T1000 (cell line): ENCODE measurements at regions not wholly inside any gene's neighbourhood (a gene's known extent, or its start where the extent isn't known, plus 50 kb on each side); places are given as distances from the start of the nearest gene placed in this dataset.
"Not testable (repeated sequence)": the region's sequence is repeated elsewhere in the genome, so short reads cannot be mapped to it uniquely, and the experiment has no call there.

ENCODE experiments used
- DNase-seq: peaks from one replicate; lab custom pipeline; 2025; ENCODE audit warnings: mixed read lengths; lab: John Stamatoyannopoulos, UW

DNA sequence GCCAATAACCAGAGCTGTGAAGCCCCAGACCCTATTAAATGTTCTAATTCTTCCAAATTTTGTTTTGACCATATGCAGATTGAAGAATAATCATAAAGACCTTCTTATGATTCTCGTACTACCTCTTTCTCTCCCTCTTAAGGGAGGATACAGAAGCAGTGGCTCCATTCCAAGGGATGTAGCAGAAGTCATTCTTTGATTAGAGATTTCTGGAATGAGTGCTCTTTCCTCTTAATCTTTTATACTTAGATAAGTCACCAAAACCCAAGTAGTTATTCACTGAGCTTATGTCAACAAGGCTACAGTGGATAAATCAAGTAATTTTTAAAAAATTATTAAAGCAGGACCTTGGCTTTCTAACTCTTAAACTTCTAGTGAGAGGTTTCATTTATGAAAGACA lies 266.0 kb upstream of the STXBP5 start:
- DNase-seq, result no peak

DNA sequence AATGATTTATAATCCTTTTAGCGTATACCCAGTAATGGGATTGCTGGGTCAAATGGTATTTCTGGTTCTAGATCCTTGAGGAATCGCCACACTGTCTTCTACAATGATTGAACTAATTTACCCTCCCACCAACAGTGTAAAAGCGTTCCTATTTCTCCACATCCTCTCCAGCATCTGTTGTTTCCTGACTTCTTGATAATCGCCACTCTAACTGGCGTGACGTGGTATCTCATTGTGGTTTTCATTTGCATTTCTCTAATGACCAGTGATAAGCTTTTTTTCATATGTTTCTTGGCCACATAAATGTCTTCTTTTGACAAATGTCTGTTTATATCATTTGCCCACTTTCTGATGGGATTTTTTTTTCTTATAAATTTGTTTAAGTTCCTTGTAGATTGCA lies 264.8 kb upstream of the STXBP5 start:
- DNase-seq, result not testable (repeated sequence)

DNA sequence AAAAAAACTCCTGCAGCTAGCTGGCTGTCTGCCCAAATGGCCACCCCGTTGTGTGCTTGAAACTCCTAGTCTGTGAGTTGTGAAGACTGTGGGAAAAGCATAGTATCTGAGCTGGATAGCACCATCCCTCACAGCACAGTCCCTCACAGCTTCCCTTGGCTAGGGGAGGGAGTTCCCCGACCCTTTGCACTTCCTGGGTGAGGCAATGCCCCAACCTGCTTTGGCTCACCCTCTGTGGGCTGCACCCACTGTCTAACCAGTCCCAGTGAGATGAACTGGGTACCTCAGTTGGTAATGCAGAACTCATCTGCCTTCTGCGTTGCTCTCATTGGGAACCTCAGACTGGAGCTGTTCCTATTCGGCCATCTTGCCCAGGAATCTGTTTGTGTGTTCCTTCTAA lies 260.6 kb upstream of the STXBP5 start:
- DNase-seq, result no peak

DNA sequence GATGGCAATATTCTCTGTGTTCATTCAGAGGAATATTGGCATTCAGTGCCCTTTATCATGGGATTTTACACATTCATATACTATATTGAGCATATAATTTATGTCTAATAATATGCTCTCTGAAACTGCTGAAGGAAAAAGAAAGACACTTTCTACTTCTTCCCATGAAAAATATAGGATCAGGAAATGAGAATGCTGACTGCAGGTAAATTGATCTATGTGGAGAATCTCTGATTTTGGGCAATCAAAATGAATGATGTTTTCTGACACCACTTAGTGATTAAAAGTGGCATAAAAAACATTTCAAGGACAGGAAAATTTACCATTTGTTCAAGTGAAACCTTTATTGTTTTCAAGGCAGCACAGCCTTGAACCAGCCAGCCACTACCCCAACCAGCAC lies 260.1 kb upstream of the STXBP5 start:
- no peak for DNase-seq

DNA sequence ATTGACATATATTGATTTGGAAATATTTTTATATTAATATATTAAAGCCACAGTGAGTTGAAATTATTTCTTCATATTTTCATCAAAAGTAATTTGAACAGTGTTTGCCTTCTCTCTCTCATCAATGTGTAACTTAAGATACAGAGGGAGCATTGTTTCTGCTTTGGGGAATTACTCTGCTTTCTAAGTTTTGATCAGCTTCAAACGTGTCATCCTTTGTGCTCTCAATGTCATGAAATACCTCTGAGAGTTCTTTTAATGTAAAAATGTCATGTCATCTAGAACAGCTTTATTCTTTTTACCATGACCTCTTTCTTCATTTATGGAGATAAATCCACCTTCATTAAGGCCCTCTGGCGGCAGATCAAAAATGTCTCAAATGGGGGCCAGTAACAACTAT lies 259.4 kb upstream of the STXBP5 start:
- DNase-seq, result no peak

DNA sequence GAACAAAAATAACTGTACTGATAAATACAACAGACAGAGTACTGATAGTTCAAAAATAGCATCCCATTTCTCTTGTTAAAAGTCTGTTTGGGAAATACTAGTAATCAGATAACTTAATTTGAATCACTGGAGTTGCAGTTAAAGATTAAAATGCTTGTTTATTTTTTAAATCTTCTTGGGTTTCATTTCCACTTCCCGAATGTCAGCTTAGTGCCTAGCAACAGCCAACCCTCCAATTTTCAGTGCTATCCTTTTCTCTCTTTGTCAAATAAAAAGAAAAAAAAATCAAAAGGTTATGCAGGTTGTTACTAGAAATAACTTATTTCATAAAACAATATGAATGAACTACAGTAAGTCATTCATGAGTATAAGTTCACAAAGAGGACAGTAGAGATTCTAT lies 257.7 kb upstream of the STXBP5 start:
- DNase-seq, result no peak

DNA sequence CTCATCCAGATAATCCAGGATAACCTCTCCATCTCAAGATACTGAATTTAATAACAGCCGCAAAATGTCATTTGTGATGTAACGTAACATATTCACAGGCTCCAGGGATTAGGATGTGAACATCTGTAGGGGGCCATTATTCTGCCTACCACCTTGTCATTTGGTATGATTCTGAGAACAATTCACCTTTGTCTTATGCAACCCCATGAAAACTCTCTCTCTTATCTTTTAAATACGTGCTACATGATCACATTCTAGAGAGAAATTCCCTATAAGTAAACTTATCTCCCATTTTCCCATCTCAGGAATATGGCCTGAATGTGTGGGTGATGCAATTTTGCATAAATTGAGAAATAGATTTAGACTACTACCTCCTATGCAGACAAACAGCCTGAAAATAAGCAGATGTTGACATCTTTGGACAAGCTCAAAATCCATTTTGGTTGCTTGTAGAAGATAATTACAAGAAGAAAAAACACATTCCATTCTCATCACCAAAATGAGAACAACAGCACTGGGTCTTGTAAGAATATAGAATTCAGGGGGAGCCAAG lies 255.4 kb upstream of the STXBP5 start:
- no peak for DNase-seq

DNA sequence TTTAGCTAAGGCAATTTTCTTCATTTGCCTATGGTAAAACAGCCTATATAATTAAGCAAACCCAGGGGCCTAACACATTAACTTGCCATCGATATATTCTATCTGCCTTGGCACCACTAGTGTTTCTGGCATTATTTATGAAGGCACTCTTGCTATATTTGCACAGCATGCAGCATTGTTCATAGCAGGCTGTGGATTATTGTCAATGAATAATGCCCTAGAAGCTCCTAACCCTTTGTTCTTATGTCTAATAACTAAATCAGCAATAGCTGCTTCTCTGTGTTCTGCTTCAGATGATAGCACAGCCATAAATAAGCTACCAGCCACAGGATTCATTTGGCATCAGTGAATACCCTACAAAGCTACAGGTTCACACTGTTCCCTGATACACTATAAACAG lies 254.8 kb upstream of the STXBP5 start:
- DNase-seq, result no peak

DNA sequence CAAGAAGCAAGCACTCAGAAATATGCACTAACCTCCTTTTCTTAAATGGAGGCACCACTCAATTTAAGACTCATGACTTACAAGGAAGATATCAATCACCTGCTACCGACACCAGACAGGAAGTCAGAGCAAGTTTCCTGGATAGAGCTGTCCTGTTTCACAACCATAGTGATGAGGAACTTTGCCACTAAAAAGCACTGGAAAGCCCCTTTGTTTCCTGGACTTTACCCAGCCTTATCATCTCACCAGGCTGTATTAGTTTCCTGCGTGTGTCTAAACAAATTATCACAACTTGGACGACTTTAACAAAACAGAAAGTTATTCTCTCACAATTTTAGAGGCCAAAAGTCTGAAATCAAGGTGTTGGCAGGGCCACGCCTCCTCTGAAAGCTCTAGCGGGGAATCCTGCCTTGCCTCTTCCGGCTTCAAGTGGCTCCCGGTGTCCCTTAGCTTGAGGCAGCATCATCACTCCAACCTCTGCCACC lies 253.8 kb upstream of the STXBP5 start:
- DNase-seq, result no peak

DNA sequence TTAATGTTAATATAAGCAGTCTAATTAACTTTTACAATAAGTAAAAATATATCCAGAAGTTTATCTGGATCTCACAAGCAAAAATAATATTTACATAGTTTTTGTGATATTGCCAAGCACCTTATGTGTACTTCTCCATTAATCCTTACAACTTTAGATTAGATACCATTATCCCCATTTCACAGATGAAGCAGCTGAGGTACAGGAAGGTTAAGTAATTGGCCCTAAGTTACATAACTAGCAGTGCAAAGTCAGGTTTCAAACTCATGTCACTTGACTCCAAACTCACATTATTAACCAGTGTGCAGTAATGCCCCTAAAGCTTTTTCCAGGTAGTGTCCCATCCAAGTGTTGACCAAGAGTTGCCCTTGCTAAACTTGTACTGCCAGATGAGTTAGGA lies 248.6 kb upstream of the STXBP5 start:
- DNase-seq, result no peak

DNA sequence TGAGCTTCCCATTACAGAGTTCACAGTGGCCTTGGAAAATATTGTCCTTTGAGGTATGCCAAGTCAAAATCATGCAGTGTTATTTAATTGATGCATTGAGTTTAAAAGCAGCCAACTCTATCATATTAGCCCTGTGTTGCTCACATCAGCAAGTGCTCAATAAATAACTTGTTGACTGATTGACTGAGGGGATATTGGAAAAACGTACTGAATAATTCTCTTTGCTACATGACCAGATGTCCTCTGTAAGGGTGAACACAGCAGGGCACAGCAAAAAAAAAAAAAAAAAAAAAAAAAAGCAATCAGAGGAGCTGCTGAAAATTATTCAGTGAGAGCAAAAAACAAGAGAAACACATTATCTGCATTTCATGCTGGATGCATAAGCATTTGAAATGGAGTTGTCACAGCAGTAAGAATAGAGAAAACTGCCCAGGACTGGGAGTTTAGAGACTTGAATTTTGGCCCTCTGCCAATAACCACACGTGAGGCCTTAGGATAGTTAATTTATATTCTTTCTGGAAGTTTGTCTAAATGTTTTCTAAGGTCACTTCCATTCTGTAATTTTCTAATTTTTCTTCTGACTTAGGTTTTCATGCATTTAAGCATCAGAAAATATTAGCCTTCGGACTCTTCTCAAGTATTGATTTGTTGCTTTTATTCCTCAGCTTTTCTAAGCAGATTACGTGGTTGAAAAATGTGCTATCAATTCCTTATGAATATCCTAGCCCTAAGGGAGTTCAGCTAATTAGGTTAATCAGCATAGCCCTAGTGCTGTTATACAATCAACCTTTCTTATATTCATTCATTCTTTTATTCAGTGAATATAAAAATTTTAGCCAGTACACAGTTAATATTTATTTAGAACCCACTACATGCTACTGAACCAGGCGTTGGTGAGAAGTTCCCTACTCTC lies 246.8 kb upstream of the STXBP5 start:
- DNase-seq, result no peak

DNA sequence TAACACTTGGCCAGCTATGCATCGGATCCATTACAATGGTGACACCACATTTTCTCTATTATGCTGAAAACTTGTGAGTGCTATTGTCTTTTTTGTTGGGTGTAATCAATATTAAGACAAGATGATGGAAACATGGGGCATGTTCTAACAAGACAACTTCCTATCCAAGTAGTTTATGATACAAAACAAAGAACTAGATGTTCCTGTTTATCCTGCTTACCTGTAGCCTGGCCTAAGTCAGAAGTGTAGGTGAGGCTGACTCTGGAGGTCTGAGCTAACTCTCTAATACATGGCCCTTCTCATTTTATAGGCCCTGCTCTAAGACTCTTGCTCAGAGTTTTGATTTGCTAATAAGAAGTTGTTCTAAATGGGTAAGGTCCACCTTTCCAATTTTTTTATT lies 242.4 kb upstream of the STXBP5 start:
- DNase-seq, result no peak

DNA sequence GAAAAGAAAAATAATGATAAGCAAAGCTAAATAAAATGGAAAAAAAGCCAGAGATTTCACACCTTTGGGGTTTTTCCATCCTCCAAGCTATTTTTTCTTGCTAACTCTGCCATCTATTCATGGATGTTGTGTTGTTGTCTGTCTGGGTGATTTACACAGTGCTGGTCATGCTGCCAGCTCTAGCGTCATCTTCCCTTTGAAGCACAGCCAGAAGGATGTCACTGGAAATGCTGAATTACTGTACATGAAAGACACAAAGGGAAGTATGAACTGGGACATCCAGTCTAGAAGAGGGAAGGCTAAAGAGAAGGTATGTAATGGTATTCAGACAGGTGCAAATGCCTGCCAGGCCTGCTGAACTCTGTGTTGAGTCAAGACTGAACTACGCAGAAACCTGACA lies 241.9 kb upstream of the STXBP5 start:
- DNase-seq, result no peak

DNA sequence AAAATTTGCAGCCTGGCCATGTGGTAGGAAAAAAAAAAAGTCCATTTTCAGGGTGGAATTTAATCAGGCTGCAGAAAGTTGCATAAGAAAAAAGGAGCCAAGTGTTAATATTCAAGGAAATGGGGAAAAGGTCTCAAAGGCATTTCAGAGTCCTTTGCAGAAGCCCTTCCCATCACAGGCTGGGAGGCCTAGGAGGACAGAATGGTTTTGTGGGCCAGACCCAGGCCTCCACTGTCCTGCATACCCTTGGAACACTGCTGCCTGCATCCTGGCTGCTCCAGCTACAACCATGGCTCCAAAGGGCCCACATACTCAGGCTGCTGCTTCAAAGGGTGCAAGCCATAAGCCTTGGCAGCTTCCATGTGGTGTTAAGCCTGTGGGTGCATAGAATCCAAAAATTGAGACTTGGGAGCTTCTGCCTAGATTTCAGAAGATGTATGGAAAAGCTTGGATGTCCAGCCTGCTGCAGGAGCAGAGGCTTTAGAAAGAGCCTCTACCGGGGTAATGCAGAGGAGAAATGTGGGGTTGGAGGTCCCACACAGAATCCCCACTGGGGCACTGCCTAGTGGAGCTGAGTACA lies 239.0 kb upstream of the STXBP5 start:
- no peak for DNase-seq

DNA sequence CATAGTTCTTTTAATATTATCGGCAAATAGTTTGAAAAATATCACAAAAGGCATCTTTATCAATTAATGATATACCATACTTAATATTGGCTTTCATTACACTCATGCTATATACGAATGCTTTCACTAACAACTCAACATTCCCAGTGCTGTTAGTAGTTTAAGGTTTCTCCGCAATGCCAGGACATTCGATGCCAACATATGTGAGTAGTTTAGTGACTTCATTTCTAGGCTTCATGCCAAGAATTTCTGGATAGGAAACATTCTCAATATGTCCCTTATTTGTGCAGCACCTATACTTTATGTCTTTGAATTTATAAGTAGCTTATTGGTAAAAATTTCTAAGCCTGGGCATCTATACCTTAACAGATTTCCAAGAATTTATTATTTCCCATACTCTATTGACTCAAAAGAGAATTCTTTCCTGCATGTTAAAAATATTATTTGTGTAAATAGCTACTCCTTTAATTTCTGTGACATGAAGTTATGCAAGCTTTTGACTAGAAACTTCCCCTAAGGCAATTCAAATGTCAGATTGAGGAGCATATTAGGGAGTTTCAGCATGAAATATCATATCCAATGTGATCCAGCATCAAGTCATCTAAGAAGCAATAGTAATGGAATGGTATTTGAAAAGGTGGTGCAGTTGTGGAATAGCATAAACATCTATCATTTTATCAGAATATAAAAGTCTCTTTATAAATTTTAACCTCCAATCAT lies 236.0 kb upstream of the STXBP5 start:
- DNase-seq, result no peak

DNA sequence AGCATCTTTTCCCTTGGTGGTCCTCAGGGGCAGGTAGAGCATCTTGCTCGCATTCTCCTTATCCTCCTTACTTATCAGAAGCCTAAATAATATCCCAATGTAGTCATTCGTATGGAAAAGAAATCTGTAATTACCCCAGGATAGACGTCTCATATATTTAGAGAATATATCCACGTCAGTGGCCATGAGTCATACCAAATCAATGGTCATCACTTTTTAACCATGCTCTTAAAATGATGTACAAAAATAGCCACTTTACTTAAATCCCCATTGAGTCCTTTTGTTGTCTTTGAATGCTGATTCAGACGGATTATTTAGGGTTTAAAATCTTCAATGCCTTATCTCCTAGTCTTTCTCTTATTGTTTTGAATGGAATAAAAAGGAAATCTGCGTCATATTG lies 231.7 kb upstream of the STXBP5 start:
- DNase-seq, result no peak

DNA sequence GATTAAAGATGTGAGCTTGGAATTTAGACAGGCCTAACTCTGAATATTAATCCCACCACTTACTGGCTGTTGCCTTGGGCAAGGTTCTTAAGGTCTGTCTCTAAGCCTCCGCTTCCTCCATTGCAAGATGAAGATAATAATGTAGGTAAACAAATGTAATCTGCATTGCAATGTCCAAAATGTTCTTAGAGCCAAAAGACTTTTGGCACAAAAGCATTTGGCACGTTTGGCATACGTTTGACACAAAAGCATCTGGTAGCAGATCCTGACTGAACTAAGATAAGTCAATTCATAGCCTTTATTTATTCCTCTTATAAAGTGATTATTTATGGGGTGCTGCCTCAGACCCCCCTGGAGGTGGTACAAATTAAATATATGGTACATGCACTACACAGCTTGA lies 229.9 kb upstream of the STXBP5 start:
- no peak for DNase-seq

DNA sequence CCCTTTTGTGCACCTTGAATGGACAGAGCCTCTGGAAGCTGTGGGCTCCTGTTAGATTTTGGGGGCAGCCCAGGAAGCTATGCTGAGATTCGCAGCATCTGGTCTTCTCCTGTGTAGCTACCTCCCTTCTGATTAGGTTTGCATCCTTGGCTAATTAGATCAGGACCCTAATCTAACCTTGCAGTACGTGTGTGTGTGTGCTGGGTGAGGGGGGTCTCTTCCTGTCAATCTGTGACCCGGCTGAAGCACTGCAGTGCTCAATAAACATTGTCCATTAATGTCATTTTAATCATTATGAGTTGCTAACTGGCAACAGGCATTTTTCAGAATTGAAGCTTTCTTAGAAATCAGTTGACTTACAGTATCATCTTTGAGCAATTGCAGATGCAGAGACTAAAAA lies 229.1 kb upstream of the STXBP5 start:
- DNase-seq, result no peak

DNA sequence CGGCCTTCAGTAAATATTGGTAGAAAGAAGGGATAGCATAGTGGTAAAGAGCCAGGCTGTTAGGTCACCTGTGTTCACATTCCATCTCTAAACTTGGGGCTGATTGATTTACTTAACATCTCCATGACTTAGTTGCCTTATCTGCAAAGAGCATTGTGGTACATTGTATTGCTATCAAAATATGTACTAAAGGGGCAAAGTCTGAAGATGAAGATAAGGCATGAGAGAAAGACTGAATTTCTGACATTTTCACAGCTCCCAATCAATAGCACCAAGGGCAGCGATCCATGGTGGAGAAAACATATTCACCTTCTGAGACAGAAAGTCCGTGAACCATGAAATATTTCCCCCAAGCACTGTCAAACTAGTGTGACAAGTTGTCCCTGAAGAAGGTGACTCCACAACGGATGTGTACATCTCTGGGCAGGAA lies 223.3 kb upstream of the STXBP5 start:
- no peak for DNase-seq

DNA sequence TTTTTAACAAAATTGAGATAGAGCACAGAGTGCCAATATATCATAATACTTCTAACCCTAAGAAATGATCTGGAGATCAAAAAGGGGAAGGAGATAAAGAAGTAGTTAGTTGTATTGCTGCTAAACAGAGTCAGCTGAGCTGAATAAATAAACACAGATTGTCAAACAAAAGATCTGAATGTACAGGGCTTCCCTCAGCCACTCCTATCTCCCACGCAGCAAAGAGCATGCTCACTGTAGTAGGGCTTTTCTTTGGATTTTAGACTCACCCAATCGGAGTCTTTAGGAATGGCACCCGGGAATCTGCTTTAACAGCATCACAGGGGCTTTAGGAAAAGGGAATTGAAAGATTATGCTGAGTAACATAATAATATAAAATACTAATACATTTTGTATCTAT lies 222.2 kb upstream of the STXBP5 start:
- no peak for DNase-seq

DNA sequence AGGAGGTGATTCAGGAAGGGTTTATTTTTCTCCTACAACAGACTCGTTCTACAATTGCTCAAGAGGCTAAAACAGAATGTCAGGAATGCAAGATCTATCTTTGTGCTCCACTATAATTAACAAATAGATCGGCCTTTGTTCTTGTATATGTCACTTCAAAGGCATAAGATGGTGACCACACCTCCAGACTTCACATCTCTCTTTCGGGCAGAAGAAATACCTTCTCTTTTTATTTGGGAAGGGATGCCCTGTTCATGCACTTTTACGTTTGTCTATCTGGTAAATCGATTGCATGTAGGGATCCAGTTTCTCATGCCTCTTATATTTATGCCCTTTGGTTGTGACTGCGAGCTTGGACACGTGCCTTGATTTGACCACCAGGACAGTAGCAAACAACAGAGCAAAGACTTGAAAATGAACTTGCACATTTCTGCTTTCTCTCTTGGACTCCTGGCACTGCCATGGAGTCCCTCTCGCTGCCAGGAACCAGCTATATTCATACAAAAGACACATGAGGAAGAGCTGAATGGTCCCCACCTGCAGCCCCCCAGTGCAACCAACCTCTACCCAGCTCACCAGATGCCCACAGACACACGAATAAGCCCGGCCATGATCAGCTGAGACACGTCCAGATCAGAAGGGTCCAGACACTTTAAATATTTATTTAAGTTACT lies 219.8 kb upstream of the STXBP5 start:
- no peak for DNase-seq

DNA sequence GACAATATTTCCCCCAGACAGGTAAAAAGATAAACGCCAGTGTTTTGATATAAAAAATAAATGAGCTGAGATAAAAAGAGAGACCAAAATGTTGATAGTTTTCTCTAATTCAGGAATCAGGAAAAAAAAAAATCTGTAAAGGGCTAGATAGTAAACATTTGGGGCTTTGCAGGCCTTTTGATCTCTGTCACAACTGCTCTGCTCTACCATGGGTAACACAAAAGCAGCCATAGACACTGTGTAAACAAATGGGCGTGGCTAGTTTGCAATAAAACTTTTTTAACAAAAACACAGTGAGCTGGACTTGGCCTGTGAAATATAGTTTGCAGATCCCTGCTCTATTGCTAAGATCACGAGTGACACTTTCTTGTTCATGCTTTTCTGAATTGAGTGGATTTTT lies 219.1 kb upstream of the STXBP5 start:
- DNase-seq, result no peak
